Left ventricle myocardium inferior (tissue), 1 donor: ENCODE measurements at regions not wholly inside any gene's neighbourhood (a gene's known extent, or its start where the extent isn't known, plus 50 kb on each side); places are given as distances from the start of the nearest gene placed in this dataset.

ENCODE experiments used
- DNase-seq: peaks from one replicate; pipeline ENCODE4 v3.0.0-alpha.2; 2020
- H3K27ac ChIP-seq: fragments of 200-600 bp; replicated peaks from 2 replicates; pipeline ENCODE4 v1.8.0; 2021
- H3K27me3 ChIP-seq: fragments of 200-600 bp; 2 replicates; pipeline ENCODE4 v1.8.0; 2021; ENCODE audit warnings: low read depth
- H3K36me3 ChIP-seq: fragments of 200-600 bp; 2 replicates; pipeline ENCODE4 v1.8.0; 2021
- H3K4me1 ChIP-seq: fragments of 200-600 bp; 2 replicates; pipeline ENCODE4 v1.8.0; 2021
- H3K4me3 ChIP-seq: fragments of 200-600 bp; 2 replicates; pipeline ENCODE4 v1.8.0; 2021; ENCODE audit warnings: mild to moderate bottlenecking, moderate library complexity
- H3K9me3 ChIP-seq: fragments of 200-600 bp; replicated peaks from 2 replicates; pipeline ENCODE4 v1.8.0; 2021
- intact Hi-C: fragments of 100-400 bp; cut with micrococcal nuclease; formaldehyde crosslinking; loops from one replicate; pipeline ENCODE4 v1.11.0; 2022
- TF ChIP-seq, protein P1 (sequence below): fragments of 200-600 bp; IDR thresholded peaks from 2 replicates; pipeline ENCODE4 v1.8.0; 2021; ENCODE audit warnings: antibody characterized with exemption, mild to moderate bottlenecking, borderline replicate concordance
- donor health status: DM: no; HTN: yes; CAD: no; lungs with severe emphysema.

DNA sequence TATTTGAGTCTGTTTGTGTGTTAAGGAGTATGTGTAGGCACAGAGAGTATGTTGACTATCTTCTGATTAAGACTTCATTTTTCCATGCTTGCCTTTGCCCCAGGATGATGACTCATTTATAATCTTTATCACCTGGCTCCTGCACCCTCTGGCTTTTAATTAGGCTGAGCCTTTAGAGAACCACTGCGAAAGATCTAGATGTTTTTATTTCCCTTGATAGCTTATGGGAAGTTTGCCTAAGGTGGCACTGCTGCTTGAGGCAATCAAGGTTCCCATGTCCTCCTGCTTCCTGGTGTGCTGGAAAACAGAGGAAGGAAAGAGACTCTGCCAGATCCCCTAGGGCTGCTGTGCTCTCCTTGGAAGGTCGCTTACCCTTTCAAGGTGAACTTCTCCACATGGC lies 114.6 kb downstream of the ARL4A start:
- DNase-seq: no peak
- TF ChIP-seq, protein P1, sequence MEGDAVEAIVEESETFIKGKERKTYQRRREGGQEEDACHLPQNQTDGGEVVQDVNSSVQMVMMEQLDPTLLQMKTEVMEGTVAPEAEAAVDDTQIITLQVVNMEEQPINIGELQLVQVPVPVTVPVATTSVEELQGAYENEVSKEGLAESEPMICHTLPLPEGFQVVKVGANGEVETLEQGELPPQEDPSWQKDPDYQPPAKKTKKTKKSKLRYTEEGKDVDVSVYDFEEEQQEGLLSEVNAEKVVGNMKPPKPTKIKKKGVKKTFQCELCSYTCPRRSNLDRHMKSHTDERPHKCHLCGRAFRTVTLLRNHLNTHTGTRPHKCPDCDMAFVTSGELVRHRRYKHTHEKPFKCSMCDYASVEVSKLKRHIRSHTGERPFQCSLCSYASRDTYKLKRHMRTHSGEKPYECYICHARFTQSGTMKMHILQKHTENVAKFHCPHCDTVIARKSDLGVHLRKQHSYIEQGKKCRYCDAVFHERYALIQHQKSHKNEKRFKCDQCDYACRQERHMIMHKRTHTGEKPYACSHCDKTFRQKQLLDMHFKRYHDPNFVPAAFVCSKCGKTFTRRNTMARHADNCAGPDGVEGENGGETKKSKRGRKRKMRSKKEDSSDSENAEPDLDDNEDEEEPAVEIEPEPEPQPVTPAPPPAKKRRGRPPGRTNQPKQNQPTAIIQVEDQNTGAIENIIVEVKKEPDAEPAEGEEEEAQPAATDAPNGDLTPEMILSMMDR: no peak
- Histone ChIP-seq H3K27me3 (no peaks in the 10 kb centered on the region), H3K27ac (no peak overlapping the region), H3K36me3 (no peaks in the 10 kb centered on the region), H3K4me1 (peaks cover 23% of the 10 kb centered on the region), H3K9me3 (no peaks in the 10 kb centered on the region), H3K4me3 (no peak overlapping the region)
- intact Hi-C loops: no loop called here

DNA sequence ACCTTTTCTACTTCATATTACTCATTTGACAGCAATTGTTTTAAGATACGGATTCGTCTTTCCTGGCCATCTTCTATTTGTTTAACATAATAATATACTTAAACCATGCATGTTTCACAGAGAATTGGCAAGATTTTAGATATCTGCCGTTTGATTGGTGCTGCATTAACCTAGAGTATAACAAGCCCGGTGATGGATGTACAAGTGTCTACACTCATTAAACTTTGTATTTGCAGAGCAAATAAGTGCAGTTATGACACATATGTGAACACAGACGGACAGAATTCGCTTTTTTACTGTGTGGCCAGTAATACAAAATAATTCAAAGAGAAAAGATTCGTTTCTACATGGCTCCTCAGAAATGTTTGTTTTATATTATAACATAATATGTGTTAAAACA lies 116.1 kb downstream of the ARL4A start:
- TF ChIP-seq, protein P1: no peak
- no peaks in the 10 kb centered on the region for H3K27me3 ChIP-seq
- peaks cover 23% of the 10 kb centered on the region for H3K4me1 ChIP-seq
- H3K9me3 ChIP-seq: no peaks in the 10 kb centered on the region
- H3K36me3 ChIP-seq: no peaks in the 10 kb centered on the region
- no peak for DNase-seq
- intact Hi-C loops: no loop called here
- no peak overlapping the region for H3K27ac ChIP-seq
- H3K4me3 ChIP-seq: no peak overlapping the region

DNA sequence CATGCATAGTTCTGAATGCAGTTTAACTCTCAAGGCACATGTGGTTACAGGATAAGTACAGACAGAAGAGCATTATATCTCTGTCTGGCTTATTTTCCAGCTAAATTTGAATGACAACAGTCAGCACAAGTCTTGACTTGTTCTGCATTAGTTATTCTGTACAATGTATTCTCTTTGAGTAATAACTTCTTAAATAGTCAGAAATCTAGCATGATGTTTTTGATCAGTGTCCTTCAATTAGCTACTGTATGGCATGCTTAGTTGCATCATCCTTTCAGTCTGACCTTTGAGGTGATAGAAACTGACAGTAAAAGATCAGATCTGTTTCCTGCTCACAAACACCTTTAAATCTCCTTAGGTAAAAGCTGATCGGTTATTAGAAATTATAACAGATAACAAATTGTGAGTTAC lies 118.1 kb downstream of the ARL4A start:
- no peaks in the 10 kb centered on the region for H3K27me3 ChIP-seq
- no peaks in the 10 kb centered on the region for H3K9me3 ChIP-seq
- no peak overlapping the region for H3K4me3 ChIP-seq
- H3K4me1 ChIP-seq: peaks cover 23% of the 10 kb centered on the region
- no peak overlapping the region for H3K27ac ChIP-seq
- H3K36me3 ChIP-seq: no peaks in the 10 kb centered on the region
- no peak for DNase-seq
- TF ChIP-seq, protein P1: no peak
- intact Hi-C loops: no loop called here

DNA sequence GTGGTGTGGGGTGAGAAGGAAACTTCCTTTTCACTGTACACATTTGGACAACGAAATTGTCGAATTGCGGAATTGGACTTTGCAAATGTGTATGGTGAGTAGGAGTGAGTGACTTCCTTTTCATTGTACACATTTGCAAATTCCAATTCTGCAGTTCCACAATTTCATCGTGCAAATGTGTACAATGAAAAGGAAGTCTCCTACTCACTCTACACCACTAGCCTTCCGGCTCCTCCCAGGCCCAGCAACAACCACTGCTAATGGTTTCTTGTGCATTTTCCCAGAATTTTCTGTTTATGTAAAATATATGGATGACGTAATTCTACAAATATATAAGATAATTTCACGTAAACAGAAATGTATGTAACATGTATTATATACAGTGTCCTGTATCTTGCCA lies 118.5 kb downstream of the ARL4A start:
- intact Hi-C loops: no loop called here
- no peak overlapping the region for H3K4me3 ChIP-seq
- no peaks in the 10 kb centered on the region for H3K36me3 ChIP-seq
- H3K27ac ChIP-seq: no peak overlapping the region
- H3K27me3 ChIP-seq: no peaks in the 10 kb centered on the region
- TF ChIP-seq, protein P1: no peak
- H3K9me3 ChIP-seq: no peaks in the 10 kb centered on the region
- peaks cover 19% of the 10 kb centered on the region for H3K4me1 ChIP-seq
- DNase-seq: no peak

DNA sequence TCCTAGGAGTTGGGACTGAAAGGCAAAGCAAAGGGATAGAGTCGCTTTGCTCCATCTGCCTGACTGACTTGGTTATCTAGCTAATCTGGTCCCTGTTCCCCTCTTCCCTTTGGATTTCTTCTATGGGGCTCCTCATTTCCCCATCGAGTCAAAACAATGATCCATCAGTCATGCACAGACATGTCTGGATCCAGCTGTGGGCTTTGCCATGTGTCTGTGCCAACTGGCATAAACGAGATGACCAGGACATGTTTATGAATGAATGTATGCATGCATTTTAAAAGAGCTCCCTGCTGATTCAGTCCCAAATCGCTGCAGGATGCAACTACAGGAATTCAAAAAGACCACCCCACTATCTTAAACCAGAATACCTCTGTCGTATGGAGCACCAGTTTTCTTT lies 122.0 kb downstream of the ARL4A start:
- no peaks in the 10 kb centered on the region for H3K36me3 ChIP-seq
- DNase-seq: no peak
- H3K4me3 ChIP-seq: no peak overlapping the region
- intact Hi-C loops: no loop called here
- H3K27me3 ChIP-seq: no peaks in the 10 kb centered on the region
- H3K4me1 ChIP-seq: peaks cover 4% of the 10 kb centered on the region
- no peak overlapping the region for H3K27ac ChIP-seq
- H3K9me3 ChIP-seq: peaks cover 4% of the 10 kb centered on the region
- TF ChIP-seq, protein P1: no peak

DNA sequence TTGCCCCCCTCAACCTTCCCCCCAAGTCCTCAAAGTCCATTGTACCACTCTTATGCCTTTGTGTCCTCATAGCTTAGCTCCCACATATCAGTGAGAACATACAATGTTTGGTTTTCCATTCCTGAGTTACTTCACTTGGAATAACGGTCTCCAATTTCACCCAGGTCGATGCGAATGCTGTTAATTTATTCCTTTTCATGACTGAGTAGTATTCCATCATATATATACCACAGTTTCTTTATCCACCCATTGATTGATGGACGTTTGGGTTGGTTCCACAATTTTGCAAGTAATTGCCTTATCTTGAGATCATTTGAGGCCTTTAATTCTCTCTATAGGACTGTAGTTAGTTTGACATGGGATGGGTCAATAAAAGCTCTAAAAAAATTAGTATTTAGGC lies 124.7 kb downstream of the ARL4A start:
- Histone ChIP-seq H3K27me3 (no peaks in the 10 kb centered on the region), H3K9me3 (peaks cover 4% of the 10 kb centered on the region), H3K4me1 (no peaks in the 10 kb centered on the region), H3K36me3 (no peaks in the 10 kb centered on the region), H3K27ac (no peak overlapping the region), H3K4me3 (no peak overlapping the region)
- DNase-seq: no peak
- intact Hi-C loops: no loop called here
- TF ChIP-seq, protein P1: no peak
